ENCODE measurements at regions not wholly inside any gene's neighbourhood (a gene's known extent, or its start where the extent isn't known, plus 50 kb on each side); places are given as distances from the start of the nearest gene placed in this dataset.

- DNase-seq, result no peak
Measured at GRCh38 chr7:80403686-80404241, 108.1 kb downstream of the GNAT3 start.

GRCh38 chr7:80401708-80402107 lies 110.2 kb downstream of the GNAT3 start:
- no peak for DNase-seq

- DNase-seq, result peak; percentile 87
Measured at GRCh38 chr7:80393786-80394185, 118.1 kb downstream of the GNAT3 start.

- no peak for DNase-seq
Measured at GRCh38 chr7:80392229-80393169, 119.4 kb downstream of the GNAT3 start.

- peak; percentile 73 for DNase-seq
Measured at GRCh38 chr7:80387634-80388193, 124.2 kb downstream of the GNAT3 start.

GRCh38 chr7:80386686-80387085 lies 125.2 kb downstream of the GNAT3 start:
- DNase-seq, result no peak

- no peak for DNase-seq
Measured at GRCh38 chr7:80385508-80385907, 126.4 kb downstream of the GNAT3 start.

- DNase-seq, result no peak
Measured at GRCh38 chr7:80380957-80381356, 130.9 kb downstream of the GNAT3 start.

GRCh38 chr7:80379034-80379982 lies 132.6 kb downstream of the GNAT3 start:
- DNase-seq, result peak; percentile 77

GRCh38 chr7:80374321-80374720 lies 137.5 kb downstream of the GNAT3 start:
- no peak for DNase-seq

- DNase-seq, result no peak
Measured at GRCh38 chr7:80373429-80374032, 138.3 kb downstream of the GNAT3 start.

- no peak for DNase-seq
Measured at GRCh38 chr7:80372415-80372814, 139.4 kb downstream of the GNAT3 start.

GRCh38 chr7:80370587-80370986 lies 141.3 kb downstream of the GNAT3 start:
- DNase-seq, result peak; percentile 96

GRCh38 chr7:80369321-80369720 lies 142.5 kb downstream of the GNAT3 start:
- DNase-seq, result no peak

GRCh38 chr7:80362677-80363076 lies 149.2 kb downstream of the GNAT3 start:
- no peak for DNase-seq

GRCh38 chr7:80362010-80362618 lies 149.8 kb downstream of the GNAT3 start:
- no peak for DNase-seq

- DNase-seq, result no peak
Measured at GRCh38 chr7:80359476-80359875, 152.4 kb downstream of the GNAT3 start.

- DNase-seq, result no peak
Measured at GRCh38 chr7:80359029-80359428, 152.8 kb downstream of the GNAT3 start.

GRCh38 chr7:80357530-80357929 lies 154.3 kb downstream of the GNAT3 start:
- DNase-seq, result no peak

GRCh38 chr7:80350430-80350829 lies 161.4 kb downstream of the GNAT3 start:
- no peak for DNase-seq

- no peak for DNase-seq
Measured at GRCh38 chr7:80348223-80348622, 163.6 kb downstream of the GNAT3 start.

GRCh38 chr7:80347173-80347572 lies 164.7 kb downstream of the GNAT3 start:
- DNase-seq, result no peak
